Left renal cortex interstitium (tissue), 4 donors: ENCODE measurements at regions not wholly inside any gene's neighbourhood (a gene's known extent, or its start where the extent isn't known, plus 50 kb on each side); places are given as distances from the start of the nearest gene placed in this dataset.

ENCODE experiments used
- DNase-seq, 4 donors: peaks; one replicate each; pipeline ENCODE4 v3.0.0-alpha.2; 2013; ENCODE audit warnings: low read depth in 4 of 4, low spot score in 2 of 4, missing footprints in 1 of 4

GRCh38 chr6:26149240-26149639 is 62.0 kb downstream of the HFE start:
- no peak for DNase-seq

- no peak for DNase-seq
These were observed 65.2 kb downstream of the HFE start for GRCh38 chr6:26152226-26153101.

GRCh38 chr6:26155061-26155930 is 68.1 kb downstream of the HFE start:
- peak in 3 of 4 donors; percentile 48 to 82 (median 59) for DNase-seq

- DNase-seq, result peak; percentile 88 to 95 (median 92)
These were observed 69.0 kb downstream of the HFE start for GRCh38 chr6:26156105-26156849.

- peak in 3 of 4 donors; percentile 50 to 67 (median 56) for DNase-seq
These were observed 69.6 kb downstream of the HFE start for GRCh38 chr6:26156850-26157250.

- DNase-seq, result peak; percentile 92 to 99 (median 98)
These were observed 70.2 kb downstream of the HFE start for GRCh38 chr6:26157251-26158075.

GRCh38 chr6:26158076-26158580 is 70.9 kb downstream of the HFE start:
- no peak for DNase-seq

GRCh38 chr6:26158581-26159356 is 71.5 kb downstream of the HFE start:
- DNase-seq, result peak in 3 of 4 donors; percentile 59 to 79 (median 61)

- DNase-seq, result peak in 3 of 4 donors; percentile 46 to 74 (median 62)
These were observed 72.4 kb downstream of the HFE start for GRCh38 chr6:26159357-26160273.

- DNase-seq, result no peak
These were observed 74.1 kb downstream of the HFE start for GRCh38 chr6:26161322-26161721.

GRCh38 chr6:26162399-26162798 is 75.2 kb downstream of the HFE start:
- DNase-seq, result no peak

- DNase-seq, result no peak
These were observed 76.3 kb downstream of the HFE start for GRCh38 chr6:26163427-26164119.

- DNase-seq, result no peak
These were observed 76.9 kb downstream of the HFE start for GRCh38 chr6:26164120-26164505.

- no peak for DNase-seq
These were observed 78.1 kb downstream of the HFE start for GRCh38 chr6:26165261-26165790.

- no peak for DNase-seq
These were observed 83.0 kb downstream of the HFE start for GRCh38 chr6:26170181-26170580.

GRCh38 chr6:26170951-26171841 is 84.0 kb downstream of the HFE start:
- DNase-seq, result no peak
